ENCODE measurements at regions not wholly inside any gene's neighbourhood (a gene's known extent, or its start where the extent isn't known, plus 50 kb on each side); places are given as distances from the start of the nearest gene placed in this dataset.

GRCh38 chr4:162732876-162733275 lies 433.8 kb downstream of the NAF1 start:
- TF ChIP-seq CTCF (conservative IDR thresholded peaks at IDR 0.05; ENCODE audit: low read depth, low read length) (no peak), EZH2 (IDR thresholded peaks at IDR 0.05; ENCODE audit: low read length, unreplicated experiment) (no peak), EZH2phosphoT487 (IDR thresholded peaks at IDR 0.05; ENCODE audit: borderline replicate concordance, low read length) (no peak)

All from PC-3 (cell line).